A549 (cell line): ENCODE measurements at regions not wholly inside any gene's neighbourhood (a gene's known extent, or its start where the extent isn't known, plus 50 kb on each side); places are given as distances from the start of the nearest gene placed in this dataset.

ENCODE experiments used
- ATAC-seq, 2 experiments: fragments of 200-7000 bp in 1 of 2; fragments of >200 bp in 1 of 2; cut with Nextera tagmentation in 1 of 2; cut with Tn5 transposase in 1 of 2; 3 replicates each; pipeline versions ENCODE4 v1.8.0 to v1.9.1; 2018 to 2020; ENCODE audit warnings: mild to moderate bottlenecking in 1 of 2, moderate library complexity in 1 of 2
- CTCF ChIA-PET: fragments of 300-600 bp; sonication (Branson Sonifier 250); formaldehyde crosslinking; extraction: SDS; loops from one replicate; lab custom pipeline; 2021; ENCODE audit warnings: antibody characterized with exemption, inconsistent platforms; lab: Yijun Ruan, JAX
- POLR2A ChIA-PET: fragments of 350-600 bp; formaldehyde crosslinking; extraction: SDS; loops from one replicate; lab custom pipeline; 2021; ENCODE audit warnings: antibody characterized with exemption, inconsistent platforms; lab: Yijun Ruan, JAX
- DNase-seq, 2 experiments: peaks; one replicate each; pipeline versions ENCODE4 v3.0.0 to v3.0.0-alpha.2; 2011 to 2016; ENCODE audit warnings: low read depth in 1 of 2, low spot score in 1 of 2
- FAIRE-seq: peaks from 2 replicates; lab custom pipeline; 2011; peaks lifted over from hg19 to GRCh38; lab: Jason Lieb, UNC
- H3K27ac ChIP-seq, 2 experiments: fragments of >200 bp; sonication (Bioruptor Twin); formaldehyde crosslinking; 3 replicates each; pipeline ENCODE4 v1.5.1; 2016 to 2017
- H3K4me1 ChIP-seq: fragments of >200 bp; sonication (Bioruptor Twin); formaldehyde crosslinking; 3 replicates; pipeline ENCODE4 v1.6.1; 2016
- H3K4me2 ChIP-seq: fragments of >200 bp; sonication (Bioruptor Twin); formaldehyde crosslinking; 3 replicates; pipeline ENCODE4 v1.6.1; 2016
- H3K4me3 ChIP-seq: fragments of >200 bp; sonication (Bioruptor Twin); formaldehyde crosslinking; 3 replicates; pipeline ENCODE4 v1.5.1; 2016
- H3K9me3 ChIP-seq: fragments of >200 bp; sonication (Bioruptor Twin); formaldehyde crosslinking; 3 replicates; pipeline ENCODE4 v1.6.1; 2016
- CBX8 ChIP-seq: fragments of 200-600 bp; sonication (generic); IDR thresholded peaks from 2 replicates; pipeline ENCODE4 v1.6.1; 2016
- CEBPB ChIP-seq, 2 experiments: fragments of >200 bp in 1 of 2; sonication (Bioruptor Twin) in 1 of 2; formaldehyde crosslinking in 1 of 2; IDR thresholded peaks; 2 replicates each; pipeline ENCODE4 v1.6.1; 2012 to 2016
- EHF ChIP-seq: fragments of 250-450 bp; sonication (Bioruptor Pico); IDR thresholded peaks from 2 replicates; pipeline ENCODE4 v1.5.0; 2020; ENCODE audit warnings: mild to moderate bottlenecking
- ESRRA ChIP-seq: fragments of 150-350 bp; IDR thresholded peaks from 2 replicates; pipeline ENCODE4 v1.6.1; 2014; ENCODE audit warnings: mild to moderate bottlenecking, low read length, borderline replicate concordance
- HDAC2 ChIP-seq: fragments of 200-600 bp; sonication (generic); IDR thresholded peaks from 2 replicates; pipeline ENCODE4 v1.6.1; 2016
- HOXA7 ChIP-seq: fragments of 250-450 bp; sonication (Bioruptor Pico); IDR thresholded peaks from 2 replicates; pipeline ENCODE4 v1.5.0; 2020; ENCODE audit warnings: mild to moderate bottlenecking, moderate library complexity
- HOXB13 ChIP-seq: fragments of 250-450 bp; sonication (Bioruptor Pico); IDR thresholded peaks from 2 replicates; pipeline ENCODE4 v1.5.0; 2020; ENCODE audit warnings: low read depth, mild to moderate bottlenecking, moderate library complexity
- HOXB5 ChIP-seq: fragments of 250-450 bp; sonication (Bioruptor Pico); IDR thresholded peaks from 2 replicates; pipeline ENCODE4 v1.5.0; 2020; ENCODE audit warnings: mild to moderate bottlenecking, moderate library complexity
- JUN ChIP-seq, 2 experiments: fragments of >200 bp; sonication (Bioruptor Twin); formaldehyde crosslinking; IDR thresholded peaks; 2 replicates in 1 of 2; 3 replicates in 1 of 2; pipeline ENCODE4 v1.6.1; 2016 to 2017
- JUNB ChIP-seq: fragments of >200 bp; sonication (Bioruptor Twin); formaldehyde crosslinking; IDR thresholded peaks from 2 replicates; pipeline ENCODE4 v1.6.1; 2016
- KDM1A ChIP-seq: fragments of 200-600 bp; sonication (generic); IDR thresholded peaks from 2 replicates; pipeline ENCODE4 v1.6.1; 2016; ENCODE audit warnings: low read depth, mild to moderate bottlenecking
- KDM5A ChIP-seq: fragments of 200-600 bp; sonication (generic); IDR thresholded peaks from 2 replicates; pipeline ENCODE4 v1.6.1; 2016; ENCODE audit warnings: antibody characterized with exemption, mild to moderate bottlenecking
- MAFK ChIP-seq: fragments of 450-650 bp; IDR thresholded peaks from 2 replicates; pipeline ENCODE4 v1.6.1; 2014; ENCODE audit not compliant: partially characterized antibody
- MYC ChIP-seq: IDR thresholded peaks from 2 replicates; pipeline ENCODE4 v1.6.1; 2012; ENCODE audit warnings: mild to moderate bottlenecking, inconsistent platforms, low read length, improper control_type of control experiment, borderline replicate concordance
- NFE2L2 ChIP-seq: fragments of 150-350 bp; conservative IDR thresholded peaks from 2 replicates; pipeline ENCODE4 v1.6.1; 2014; ENCODE audit warnings: low read length
- NPAS2 ChIP-seq: fragments of 250-450 bp; sonication (Bioruptor Pico); IDR thresholded peaks from 2 replicates; pipeline ENCODE4 v1.8.0; 2022; ENCODE audit warnings: mild to moderate bottlenecking, moderate library complexity, borderline replicate concordance
- NR3C1 ChIP-seq: fragments of >200 bp; sonication (Bioruptor Twin); formaldehyde crosslinking; IDR thresholded peaks from 3 replicates; pipeline ENCODE4 v1.6.1; 2017
- PHF8 ChIP-seq: fragments of 200-600 bp; sonication (generic); IDR thresholded peaks from 2 replicates; pipeline ENCODE4 v1.6.1; 2016; ENCODE audit warnings: low read depth, mild to moderate bottlenecking, antibody characterized with exemption, moderate library complexity, borderline replicate concordance
- RAD21 ChIP-seq, 2 experiments: fragments of >200 bp in 1 of 2; sonication (Bioruptor Twin) in 1 of 2; formaldehyde crosslinking in 1 of 2; IDR thresholded peaks in 1 of 2; conservative IDR thresholded peaks in 1 of 2; 2 replicates in 1 of 2; 3 replicates in 1 of 2; pipeline ENCODE4 v1.6.1; 2012 to 2018; ENCODE audit warnings: inconsistent platforms in 1 of 2
- RCOR1 ChIP-seq: fragments of 150-350 bp; IDR thresholded peaks from 2 replicates; pipeline ENCODE4 v1.6.1; 2014; ENCODE audit warnings: antibody characterized with exemption, low read length, low read depth
- RNF2 ChIP-seq: fragments of 200-600 bp; sonication (generic); IDR thresholded peaks from 2 replicates; pipeline ENCODE4 v1.6.1; 2016; ENCODE audit warnings: low read depth, mild to moderate bottlenecking, antibody characterized with exemption, moderate library complexity, borderline replicate concordance
- SMC3 ChIP-seq: fragments of >200 bp; sonication (Bioruptor Twin); formaldehyde crosslinking; IDR thresholded peaks from 3 replicates; pipeline ENCODE4 v1.6.1; 2018; ENCODE audit warnings: inconsistent platforms
- SREBF2 ChIP-seq: fragments of 450-650 bp; IDR thresholded peaks from 2 replicates; pipeline ENCODE4 v1.6.1; 2014; ENCODE audit warnings: mild to moderate bottlenecking, moderate library complexity
- TFCP2L1 ChIP-seq: fragments of 250-450 bp; sonication (Bioruptor Pico); IDR thresholded peaks from 2 replicates; pipeline ENCODE4 v1.5.0; 2021; ENCODE audit warnings: mild to moderate bottlenecking
- ZC3H11A ChIP-seq: fragments of 450-650 bp; IDR thresholded peaks from 2 replicates; pipeline ENCODE4 v1.6.1; 2014; ENCODE audit warnings: antibody characterized with exemption, mild to moderate bottlenecking
- ZFP36 ChIP-seq: fragments of 450-650 bp; IDR thresholded peaks from 2 replicates; pipeline ENCODE4 v1.6.1; 2014; ENCODE audit warnings: borderline replicate concordance; ENCODE audit not compliant: partially characterized antibody
- ZSCAN20 ChIP-seq: fragments of 250-450 bp; sonication (Bioruptor Pico); IDR thresholded peaks from 2 replicates; pipeline ENCODE4 v1.8.0; 2022; ENCODE audit warnings: mild to moderate bottlenecking, moderate library complexity
- WGBS: methylation state at CpG from one replicate; pipeline ENCODE4 v1.1.6; 2017; ENCODE audit errors: missing lambda C conversion rate; 5-methylcytosine and 5-hydroxymethylcytosine counted together
- TF ChIP-seq, protein P1 (sequence below): fragments of 250-450 bp; sonication (Bioruptor Pico); IDR thresholded peaks from 2 replicates; pipeline ENCODE4 v1.5.0; 2020; ENCODE audit warnings: low read depth, mild to moderate bottlenecking, moderate library complexity
- TF ChIP-seq, protein P2 (sequence below): fragments of >200 bp; sonication (Bioruptor Twin); formaldehyde crosslinking; IDR thresholded peaks from 3 replicates; pipeline ENCODE4 v1.5.1; 2016
- TF ChIP-seq, protein P3 (sequence below): IDR thresholded peaks from 2 replicates; pipeline ENCODE4 v1.6.1; 2012

DNA sequence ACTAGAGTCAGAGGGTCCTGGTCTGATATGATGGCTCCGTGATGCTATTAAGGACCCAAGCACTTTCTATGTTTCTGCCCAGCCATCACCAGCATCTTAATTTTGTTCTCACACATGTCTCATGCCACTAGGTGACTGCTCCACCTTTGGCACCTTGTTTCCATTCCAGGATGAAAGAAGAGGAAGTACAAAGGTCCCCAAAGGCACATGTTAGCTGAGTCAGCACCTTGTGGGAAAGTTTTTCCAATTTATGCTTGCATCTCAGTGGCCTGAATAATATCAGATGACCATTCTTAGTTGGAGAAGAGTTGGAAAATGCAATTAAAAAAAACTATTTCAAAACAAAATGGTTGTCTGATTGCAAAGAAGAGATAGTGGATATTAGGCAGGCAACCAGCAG lies 341.0 kb upstream of the NPSR1 start:
- Histone ChIP-seq H3K4me3 (no peak overlapping the region), H3K4me1 (peaks cover 15% of the 10 kb centered on the region), H3K9me3 (peaks cover 9% of the 10 kb centered on the region), H3K27ac (no peak overlapping the region), H3K4me2 (no peak overlapping the region)
- no peak for DNase-seq
- ChIA-PET POLR2A (no interaction called here), CTCF (no interaction called here)
- 100% methylated on average over 1 of the region's 1 CpG for WGBS
- no peak for ATAC-seq
- TF ChIP-seq HDAC2, result no peak
- TF ChIP-seq MAFK, result peak; percentile 86
- FAIRE-seq, result no peak

DNA sequence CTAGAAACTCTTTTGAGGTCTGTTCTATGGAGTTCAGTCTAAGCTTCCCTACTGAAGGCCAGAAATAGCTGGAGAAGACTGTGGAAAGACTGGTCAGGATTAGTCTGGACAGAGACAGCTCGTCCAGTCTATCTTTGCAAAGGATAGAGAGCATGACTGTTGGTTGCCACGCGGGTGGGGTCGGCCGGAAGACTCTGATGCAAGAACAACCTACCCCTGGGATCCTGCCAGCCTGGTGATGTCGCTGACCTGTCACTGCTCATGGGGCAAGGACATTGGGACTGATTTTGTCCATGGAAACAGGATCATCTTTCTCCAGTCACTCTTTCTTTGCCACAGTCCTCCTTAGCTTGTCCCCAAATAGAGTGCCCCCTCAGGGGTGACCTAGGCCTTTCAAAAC lies 337.6 kb upstream of the NPSR1 start:
- ATAC-seq (peak in 1 of 2 experiments; percentile 11; a peak in 1 of 6 replicates), DNase-seq (no peak), FAIRE-seq (no peak)
- WGBS, result 23% methylated on average over 6 of the region's 6 CpGs
- CTCF ChIA-PET, result interaction anchor here (0.6 to 3.0 kb wide), 64 partner anchors 9 to 1137 kb away, joined by 3 to 24 read pairs (median 4); no protein-coding TSS in a partner anchor
- TF ChIP-seq JUN (IDR thresholded peaks at IDR 0.05) (no peak), ZFP36 (no peak), NPAS2 (CRISPR knock-in tag) (no peak), RCOR1 (no peak), HOXA7 (CRISPR knock-in tag) (no peak), HOXB13 (CRISPR knock-in tag) (no peak), ZSCAN20 (CRISPR knock-in tag) (no peak), MYC (no peak), RAD21 (conservative IDR thresholded peaks at IDR 0.05 in 1 of 2, IDR thresholded peaks at IDR 0.05 in 1 of 2) (no peak), HDAC2 (no peak), TFCP2L1 (CRISPR knock-in tag) (no peak), NR3C1 (no peak), NFE2L2 (no peak), MAFK (no peak), CBX8 (no peak), PHF8 (no peak)
- TF ChIP-seq, protein P1, sequence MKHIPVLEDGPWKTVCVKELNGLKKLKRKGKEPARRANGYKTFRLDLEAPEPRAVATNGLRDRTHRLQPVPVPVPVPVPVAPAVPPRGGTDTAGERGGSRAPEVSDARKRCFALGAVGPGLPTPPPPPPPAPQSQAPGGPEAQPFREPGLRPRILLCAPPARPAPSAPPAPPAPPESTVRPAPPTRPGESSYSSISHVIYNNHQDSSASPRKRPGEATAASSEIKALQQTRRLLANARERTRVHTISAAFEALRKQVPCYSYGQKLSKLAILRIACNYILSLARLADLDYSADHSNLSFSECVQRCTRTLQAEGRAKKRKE, result no peak
- H3K4me1 ChIP-seq, result peaks cover 23% of the 10 kb centered on the region
- H3K4me3 ChIP-seq, result no peak overlapping the region
- H3K4me2 ChIP-seq, result peak overlapping the region; percentile 74; the same call in 1 of the 3 replicates
- POLR2A ChIA-PET, result no interaction called here
- no peaks in the 10 kb centered on the region for H3K9me3 ChIP-seq
- peak overlapping the region in 1 of 2 experiments; percentile 40; a peak in 3 of 6 replicates for H3K27ac ChIP-seq

DNA sequence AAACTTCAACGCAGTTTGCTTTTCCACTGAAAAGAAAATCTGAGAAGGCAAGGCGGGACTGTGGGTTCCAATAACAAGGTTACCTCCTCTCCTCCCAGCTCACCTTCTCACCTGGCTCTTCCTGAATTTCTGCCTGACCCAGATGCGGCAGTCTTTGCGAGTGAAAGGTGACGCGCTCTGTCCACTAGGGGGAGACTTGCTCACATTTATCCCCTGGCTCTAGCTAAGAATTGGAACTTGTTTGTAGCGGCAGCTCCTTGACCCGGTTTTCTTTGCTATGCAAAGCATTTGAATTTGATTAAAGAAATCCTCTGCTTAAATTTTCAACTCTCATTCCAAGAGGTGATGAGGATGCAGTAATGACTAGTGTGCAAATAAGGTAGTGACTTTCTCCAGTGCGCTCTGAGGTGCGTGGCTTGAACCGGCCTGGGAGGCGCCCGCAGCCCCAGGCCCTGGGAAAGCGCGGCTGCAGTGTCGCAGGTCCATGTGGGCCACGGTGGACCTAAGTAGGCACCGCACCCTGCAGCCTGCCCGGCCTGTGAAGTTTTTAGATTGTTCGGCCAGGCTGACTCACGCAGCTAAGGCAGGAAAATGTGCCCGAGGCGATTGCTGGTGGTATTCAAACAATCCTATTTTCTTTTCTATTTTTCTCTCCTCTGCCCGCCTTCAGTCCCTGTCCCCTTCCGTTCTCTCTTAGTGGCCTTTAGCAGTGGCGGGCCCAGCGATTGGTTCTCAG lies 336.9 kb upstream of the NPSR1 start:
- ATAC-seq (peak; percentile 95 to 98), DNase-seq (peak; percentile 78 to 82), FAIRE-seq (peak; percentile 86)
- peak overlapping the region; percentile 54 to 84 for H3K27ac ChIP-seq
- H3K4me1 ChIP-seq, result peaks cover 23% of the 10 kb centered on the region
- ChIA-PET POLR2A (no interaction called here), CTCF (interaction anchor here (0.5 to 3.0 kb wide), 68 partner anchors 9 to 1138 kb away, joined by 3 to 24 read pairs (median 4); no protein-coding TSS in a partner anchor)
- peak overlapping the region; percentile 18; the same call in 1 of the 3 replicates for H3K4me3 ChIP-seq
- H3K9me3 ChIP-seq, result no peaks in the 10 kb centered on the region
- TF ChIP-seq, protein P2, sequence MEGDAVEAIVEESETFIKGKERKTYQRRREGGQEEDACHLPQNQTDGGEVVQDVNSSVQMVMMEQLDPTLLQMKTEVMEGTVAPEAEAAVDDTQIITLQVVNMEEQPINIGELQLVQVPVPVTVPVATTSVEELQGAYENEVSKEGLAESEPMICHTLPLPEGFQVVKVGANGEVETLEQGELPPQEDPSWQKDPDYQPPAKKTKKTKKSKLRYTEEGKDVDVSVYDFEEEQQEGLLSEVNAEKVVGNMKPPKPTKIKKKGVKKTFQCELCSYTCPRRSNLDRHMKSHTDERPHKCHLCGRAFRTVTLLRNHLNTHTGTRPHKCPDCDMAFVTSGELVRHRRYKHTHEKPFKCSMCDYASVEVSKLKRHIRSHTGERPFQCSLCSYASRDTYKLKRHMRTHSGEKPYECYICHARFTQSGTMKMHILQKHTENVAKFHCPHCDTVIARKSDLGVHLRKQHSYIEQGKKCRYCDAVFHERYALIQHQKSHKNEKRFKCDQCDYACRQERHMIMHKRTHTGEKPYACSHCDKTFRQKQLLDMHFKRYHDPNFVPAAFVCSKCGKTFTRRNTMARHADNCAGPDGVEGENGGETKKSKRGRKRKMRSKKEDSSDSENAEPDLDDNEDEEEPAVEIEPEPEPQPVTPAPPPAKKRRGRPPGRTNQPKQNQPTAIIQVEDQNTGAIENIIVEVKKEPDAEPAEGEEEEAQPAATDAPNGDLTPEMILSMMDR, result peak; percentile 91
- TF ChIP-seq KDM5A (no peak), HOXB5 (CRISPR knock-in tag) (no peak), NR3C1 (no peak), ESRRA (no peak), EHF (CRISPR knock-in tag) (no peak), KDM1A (no peak), RAD21 (conservative IDR thresholded peaks at IDR 0.05 in 1 of 2, IDR thresholded peaks at IDR 0.05 in 1 of 2) (peak; percentile 89 to 92), JUNB (no peak), RNF2 (no peak), SREBF2 (no peak), SMC3 (peak; percentile 92), CEBPB (IDR thresholded peaks at IDR 0.05) (peak in 1 of 2 experiments; percentile 6; a peak in 1 of 4 replicates), ZC3H11A (no peak)
- TF ChIP-seq, protein P3, sequence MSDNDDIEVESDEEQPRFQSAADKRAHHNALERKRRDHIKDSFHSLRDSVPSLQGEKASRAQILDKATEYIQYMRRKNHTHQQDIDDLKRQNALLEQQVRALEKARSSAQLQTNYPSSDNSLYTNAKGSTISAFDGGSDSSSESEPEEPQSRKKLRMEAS, result peak; percentile 64
- peak overlapping the region; percentile 74 for H3K4me2 ChIP-seq
- 19% methylated on average over 27 of the region's 27 CpGs for WGBS
